HTR-8/SVneo (cell line): ENCODE measurements at regions not wholly inside any gene's neighbourhood (a gene's known extent, or its start where the extent isn't known, plus 50 kb on each side); places are given as distances from the start of the nearest gene placed in this dataset.

Experiments
- DNase-seq: peaks from one replicate; pipeline ENCODE4 v3.0.0; 2011; ENCODE audit warnings: low spot score, mixed read lengths; ENCODE audit not compliant: insufficient read length
- FAIRE-seq: peaks from 2 replicates; lab custom pipeline; 2011; peaks lifted over from hg19 to GRCh38; lab: Jason Lieb, UNC

GRCh38 chr4:135718019-135718418, 1516.4 kb upstream of the PABPC4L start:
- no peak for DNase-seq

GRCh38 chr4:135705343-135705742, 1503.8 kb upstream of the PABPC4L start:
- DNase-seq (no peak), FAIRE-seq (no peak)

More at GRCh38 chr4:135718019-135718418, 1516.4 kb upstream of the PABPC4L start:
- no peak for FAIRE-seq

GRCh38 chr4:135694066-135694465, 1492.5 kb upstream of the PABPC4L start:
- DNase-seq = no peak
- no peak for FAIRE-seq

GRCh38 chr4:135684001-135684400, 1482.4 kb upstream of the PABPC4L start:
- DNase-seq (no peak), FAIRE-seq (no peak)

GRCh38 chr4:135672202-135672601, 1470.6 kb upstream of the PABPC4L start:
- DNase-seq = no peak
- FAIRE-seq = no peak

GRCh38 chr4:135670548-135670947, 1469.0 kb upstream of the PABPC4L start:
- FAIRE-seq = no peak
- no peak for DNase-seq
